ENCODE measurements at regions not wholly inside any gene's neighbourhood (a gene's known extent, or its start where the extent isn't known, plus 50 kb on each side); places are given as distances from the start of the nearest gene placed in this dataset.
"Not testable (repeated sequence)": the region's sequence is repeated elsewhere in the genome, so short reads cannot be mapped to it uniquely, and the experiment has no call there.

DNA sequence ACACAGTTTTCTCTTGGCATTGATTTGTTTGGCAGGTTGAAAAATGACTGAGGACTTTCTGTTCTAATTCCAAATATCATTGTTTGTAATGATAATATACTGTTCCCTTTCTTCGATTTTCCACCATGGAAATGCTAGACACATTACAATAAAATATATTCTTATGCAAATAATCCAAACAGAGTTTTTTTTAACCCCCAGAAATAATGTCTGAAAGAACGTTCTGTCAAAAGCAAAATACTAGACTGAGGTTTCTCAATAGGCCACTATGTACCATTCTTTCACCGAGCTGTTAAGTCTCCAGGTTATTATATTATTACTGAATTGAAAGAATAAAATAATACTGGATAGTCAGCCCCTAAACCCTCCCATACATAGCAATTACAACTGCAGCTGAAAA, 312.5 kb downstream of the ZIC3 start (continued):
- TF ChIP-seq, protein P1, sequence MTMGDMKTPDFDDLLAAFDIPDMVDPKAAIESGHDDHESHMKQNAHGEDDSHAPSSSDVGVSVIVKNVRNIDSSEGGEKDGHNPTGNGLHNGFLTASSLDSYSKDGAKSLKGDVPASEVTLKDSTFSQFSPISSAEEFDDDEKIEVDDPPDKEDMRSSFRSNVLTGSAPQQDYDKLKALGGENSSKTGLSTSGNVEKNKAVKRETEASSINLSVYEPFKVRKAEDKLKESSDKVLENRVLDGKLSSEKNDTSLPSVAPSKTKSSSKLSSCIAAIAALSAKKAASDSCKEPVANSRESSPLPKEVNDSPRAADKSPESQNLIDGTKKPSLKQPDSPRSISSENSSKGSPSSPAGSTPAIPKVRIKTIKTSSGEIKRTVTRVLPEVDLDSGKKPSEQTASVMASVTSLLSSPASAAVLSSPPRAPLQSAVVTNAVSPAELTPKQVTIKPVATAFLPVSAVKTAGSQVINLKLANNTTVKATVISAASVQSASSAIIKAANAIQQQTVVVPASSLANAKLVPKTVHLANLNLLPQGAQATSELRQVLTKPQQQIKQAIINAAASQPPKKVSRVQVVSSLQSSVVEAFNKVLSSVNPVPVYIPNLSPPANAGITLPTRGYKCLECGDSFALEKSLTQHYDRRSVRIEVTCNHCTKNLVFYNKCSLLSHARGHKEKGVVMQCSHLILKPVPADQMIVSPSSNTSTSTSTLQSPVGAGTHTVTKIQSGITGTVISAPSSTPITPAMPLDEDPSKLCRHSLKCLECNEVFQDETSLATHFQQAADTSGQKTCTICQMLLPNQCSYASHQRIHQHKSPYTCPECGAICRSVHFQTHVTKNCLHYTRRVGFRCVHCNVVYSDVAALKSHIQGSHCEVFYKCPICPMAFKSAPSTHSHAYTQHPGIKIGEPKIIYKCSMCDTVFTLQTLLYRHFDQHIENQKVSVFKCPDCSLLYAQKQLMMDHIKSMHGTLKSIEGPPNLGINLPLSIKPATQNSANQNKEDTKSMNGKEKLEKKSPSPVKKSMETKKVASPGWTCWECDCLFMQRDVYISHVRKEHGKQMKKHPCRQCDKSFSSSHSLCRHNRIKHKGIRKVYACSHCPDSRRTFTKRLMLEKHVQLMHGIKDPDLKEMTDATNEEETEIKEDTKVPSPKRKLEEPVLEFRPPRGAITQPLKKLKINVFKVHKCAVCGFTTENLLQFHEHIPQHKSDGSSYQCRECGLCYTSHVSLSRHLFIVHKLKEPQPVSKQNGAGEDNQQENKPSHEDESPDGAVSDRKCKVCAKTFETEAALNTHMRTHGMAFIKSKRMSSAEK (CRISPR knock-in tag; IDR thresholded peaks at IDR 0.05; ENCODE audit: borderline replicate concordance) = no peak

DNA sequence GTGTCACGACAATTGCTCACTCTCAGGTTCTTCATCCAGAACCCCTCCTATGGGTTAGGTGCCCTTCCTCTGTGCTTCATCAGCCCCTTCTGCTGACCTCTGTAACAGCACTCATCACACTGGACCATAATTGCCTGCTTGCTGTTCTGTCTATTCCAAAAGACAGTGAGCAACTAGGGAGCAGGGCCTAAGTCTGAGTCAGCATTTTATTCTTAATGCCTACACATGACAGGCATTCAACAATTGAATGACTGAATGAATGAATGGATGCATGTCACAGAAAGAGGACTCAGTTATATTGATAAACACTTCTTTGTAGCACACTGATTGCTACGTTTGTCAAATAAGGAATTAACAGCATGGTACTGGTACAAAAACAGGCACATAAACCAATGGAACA, 317.0 kb downstream of the ZIC3 start:
- H3K27me3 Mint-ChIP-seq (ENCODE audit: low read depth) = no peaks in the 10 kb centered on the region
- peaks cover 36% of the 10 kb centered on the region for H3K4me1 Mint-ChIP-seq
- no peak overlapping the region for H3K4me3 Mint-ChIP-seq
- H3K27ac Mint-ChIP-seq = no peak overlapping the region
- POLR2A ChIA-PET = no interaction called here
- ATAC-seq = no peak
- H3K9me3 Mint-ChIP-seq = 0 out of 2 replicates have a peak, but pooled peaks cover 5% of the 10 kb centered on the region
- DNase-seq (ENCODE audit: low spot score) = no peak
- CTCF ChIA-PET = no interaction called here
- 0 out of 2 replicates have a peak, but pooled peaks cover 4% of the 10 kb centered on the region for H3K36me3 Mint-ChIP-seq
- TF ChIP-seq, protein P2, sequence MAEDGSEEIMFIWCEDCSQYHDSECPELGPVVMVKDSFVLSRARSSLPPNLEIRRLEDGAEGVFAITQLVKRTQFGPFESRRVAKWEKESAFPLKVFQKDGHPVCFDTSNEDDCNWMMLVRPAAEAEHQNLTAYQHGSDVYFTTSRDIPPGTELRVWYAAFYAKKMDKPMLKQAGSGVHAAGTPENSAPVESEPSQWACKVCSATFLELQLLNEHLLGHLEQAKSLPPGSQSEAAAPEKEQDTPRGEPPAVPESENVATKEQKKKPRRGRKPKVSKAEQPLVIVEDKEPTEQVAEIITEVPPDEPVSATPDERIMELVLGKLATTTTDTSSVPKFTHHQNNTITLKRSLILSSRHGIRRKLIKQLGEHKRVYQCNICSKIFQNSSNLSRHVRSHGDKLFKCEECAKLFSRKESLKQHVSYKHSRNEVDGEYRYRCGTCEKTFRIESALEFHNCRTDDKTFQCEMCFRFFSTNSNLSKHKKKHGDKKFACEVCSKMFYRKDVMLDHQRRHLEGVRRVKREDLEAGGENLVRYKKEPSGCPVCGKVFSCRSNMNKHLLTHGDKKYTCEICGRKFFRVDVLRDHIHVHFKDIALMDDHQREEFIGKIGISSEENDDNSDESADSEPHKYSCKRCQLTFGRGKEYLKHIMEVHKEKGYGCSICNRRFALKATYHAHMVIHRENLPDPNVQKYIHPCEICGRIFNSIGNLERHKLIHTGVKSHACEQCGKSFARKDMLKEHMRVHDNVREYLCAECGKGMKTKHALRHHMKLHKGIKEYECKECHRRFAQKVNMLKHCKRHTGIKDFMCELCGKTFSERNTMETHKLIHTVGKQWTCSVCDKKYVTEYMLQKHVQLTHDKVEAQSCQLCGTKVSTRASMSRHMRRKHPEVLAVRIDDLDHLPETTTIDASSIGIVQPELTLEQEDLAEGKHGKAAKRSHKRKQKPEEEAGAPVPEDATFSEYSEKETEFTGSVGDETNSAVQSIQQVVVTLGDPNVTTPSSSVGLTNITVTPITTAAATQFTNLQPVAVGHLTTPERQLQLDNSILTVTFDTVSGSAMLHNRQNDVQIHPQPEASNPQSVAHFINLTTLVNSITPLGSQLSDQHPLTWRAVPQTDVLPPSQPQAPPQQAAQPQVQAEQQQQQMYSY (CRISPR knock-in tag; IDR thresholded peaks at IDR 0.05) = no peak
- TF ChIP-seq ZNF317 (CRISPR knock-in tag; IDR thresholded peaks at IDR 0.05; ENCODE audit: borderline replicate concordance, low read depth) = no peak
- TF ChIP-seq MYBL2 (CRISPR knock-in tag; IDR thresholded peaks at IDR 0.05) = no peak
- TF ChIP-seq GRHL2 (CRISPR knock-in tag; IDR thresholded peaks at IDR 0.05; ENCODE audit: insufficient replicate concordance, severe bottlenecking) = no peak

DNA sequence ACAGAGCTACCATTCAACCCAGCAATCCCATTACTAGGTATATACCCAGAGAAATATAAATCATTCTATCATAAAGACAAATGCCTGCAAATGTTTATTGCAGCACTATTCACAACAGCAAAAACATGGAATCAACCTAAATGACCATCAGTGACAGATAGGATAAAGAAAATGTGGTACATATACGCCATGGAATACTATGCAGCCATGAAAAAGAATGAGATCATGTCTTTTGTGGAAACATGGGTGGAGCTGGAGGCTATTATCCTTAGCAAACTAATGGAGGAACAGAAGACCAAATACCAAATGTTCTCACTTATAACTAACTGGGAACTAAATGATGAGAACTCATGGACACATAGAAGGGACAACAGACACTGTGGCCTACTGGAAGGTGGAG, 318.9 kb downstream of the ZIC3 start:
- CTCF ChIA-PET; H3K27me3 Mint-ChIP-seq (ENCODE audit: low read depth); H3K36me3 Mint-ChIP-seq; H3K27ac Mint-ChIP-seq; H3K4me3 Mint-ChIP-seq; POLR2A ChIA-PET; DNase-seq (ENCODE audit: low spot score); ATAC-seq; H3K9me3 Mint-ChIP-seq: not testable (repeated sequence)
- peaks cover 28% of the 10 kb centered on the region for H3K4me1 Mint-ChIP-seq

DNA sequence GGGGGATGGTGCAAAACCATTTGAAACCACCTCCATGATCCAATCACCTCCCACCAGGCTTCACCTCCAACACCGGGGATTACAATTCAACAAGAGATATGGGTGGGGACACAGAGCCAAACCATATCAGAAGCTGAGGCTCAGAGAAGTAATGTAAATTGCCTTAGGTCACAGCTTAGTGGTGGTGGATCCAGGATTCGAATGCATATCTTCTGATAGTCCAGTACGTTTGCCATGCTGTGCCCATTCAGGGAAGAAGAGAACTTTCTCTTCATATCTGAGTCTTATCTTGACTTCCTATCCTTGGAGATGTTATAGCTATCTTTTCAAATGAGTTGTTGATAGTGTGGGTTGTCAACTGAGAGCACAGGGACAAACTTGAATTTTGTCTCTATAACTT, 325.5 kb downstream of the ZIC3 start:
- ChIA-PET CTCF (no interaction called here), POLR2A (no interaction called here)
- ATAC-seq (no peak), DNase-seq (ENCODE audit: low spot score) (no peak)
- H3K27ac Mint-ChIP-seq = no peak overlapping the region
- H3K4me1 Mint-ChIP-seq = peaks cover 28% of the 10 kb centered on the region
- H3K36me3 Mint-ChIP-seq = no peaks in the 10 kb centered on the region; the same call in 1 of the 2 replicates
- no peak overlapping the region for H3K4me3 Mint-ChIP-seq
- H3K27me3 Mint-ChIP-seq (ENCODE audit: low read depth) = no peaks in the 10 kb centered on the region; the same call in 1 of the 2 replicates
- H3K9me3 Mint-ChIP-seq = peaks cover 18% of the 10 kb centered on the region
- TF ChIP-seq, protein P3, sequence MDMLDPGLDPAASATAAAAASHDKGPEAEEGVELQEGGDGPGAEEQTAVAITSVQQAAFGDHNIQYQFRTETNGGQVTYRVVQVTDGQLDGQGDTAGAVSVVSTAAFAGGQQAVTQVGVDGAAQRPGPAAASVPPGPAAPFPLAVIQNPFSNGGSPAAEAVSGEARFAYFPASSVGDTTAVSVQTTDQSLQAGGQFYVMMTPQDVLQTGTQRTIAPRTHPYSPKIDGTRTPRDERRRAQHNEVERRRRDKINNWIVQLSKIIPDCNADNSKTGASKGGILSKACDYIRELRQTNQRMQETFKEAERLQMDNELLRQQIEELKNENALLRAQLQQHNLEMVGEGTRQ (CRISPR knock-in tag; IDR thresholded peaks at IDR 0.05) = no peak
- TF ChIP-seq NR3C1 (CRISPR knock-in tag; conservative IDR thresholded peaks at IDR 0.05; ENCODE audit: low read depth) (no peak), GRHL2 (CRISPR knock-in tag; IDR thresholded peaks at IDR 0.05; ENCODE audit: insufficient replicate concordance, severe bottlenecking) (no peak), EMX1 (CRISPR knock-in tag; IDR thresholded peaks at IDR 0.05) (no peak), JAZF1 (CRISPR knock-in tag; IDR thresholded peaks at IDR 0.05) (no peak), ZNF416 (CRISPR knock-in tag; IDR thresholded peaks at IDR 0.05) (no peak), ATF1 (CRISPR knock-in tag; IDR thresholded peaks at IDR 0.05) (no peak), PRRX2 (CRISPR knock-in tag; IDR thresholded peaks at IDR 0.05) (no peak)
- TF ChIP-seq, protein P4, sequence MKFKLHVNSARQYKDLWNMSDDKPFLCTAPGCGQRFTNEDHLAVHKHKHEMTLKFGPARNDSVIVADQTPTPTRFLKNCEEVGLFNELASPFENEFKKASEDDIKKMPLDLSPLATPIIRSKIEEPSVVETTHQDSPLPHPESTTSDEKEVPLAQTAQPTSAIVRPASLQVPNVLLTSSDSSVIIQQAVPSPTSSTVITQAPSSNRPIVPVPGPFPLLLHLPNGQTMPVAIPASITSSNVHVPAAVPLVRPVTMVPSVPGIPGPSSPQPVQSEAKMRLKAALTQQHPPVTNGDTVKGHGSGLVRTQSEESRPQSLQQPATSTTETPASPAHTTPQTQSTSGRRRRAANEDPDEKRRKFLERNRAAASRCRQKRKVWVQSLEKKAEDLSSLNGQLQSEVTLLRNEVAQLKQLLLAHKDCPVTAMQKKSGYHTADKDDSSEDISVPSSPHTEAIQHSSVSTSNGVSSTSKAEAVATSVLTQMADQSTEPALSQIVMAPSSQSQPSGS (CRISPR knock-in tag; IDR thresholded peaks at IDR 0.05; ENCODE audit: borderline replicate concordance, low read depth) = no peak
- TF ChIP-seq, protein P5, sequence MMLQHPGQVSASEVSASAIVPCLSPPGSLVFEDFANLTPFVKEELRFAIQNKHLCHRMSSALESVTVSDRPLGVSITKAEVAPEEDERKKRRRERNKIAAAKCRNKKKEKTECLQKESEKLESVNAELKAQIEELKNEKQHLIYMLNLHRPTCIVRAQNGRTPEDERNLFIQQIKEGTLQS (CRISPR knock-in tag; conservative IDR thresholded peaks at IDR 0.05) = no peak
- TF ChIP-seq, protein P6, sequence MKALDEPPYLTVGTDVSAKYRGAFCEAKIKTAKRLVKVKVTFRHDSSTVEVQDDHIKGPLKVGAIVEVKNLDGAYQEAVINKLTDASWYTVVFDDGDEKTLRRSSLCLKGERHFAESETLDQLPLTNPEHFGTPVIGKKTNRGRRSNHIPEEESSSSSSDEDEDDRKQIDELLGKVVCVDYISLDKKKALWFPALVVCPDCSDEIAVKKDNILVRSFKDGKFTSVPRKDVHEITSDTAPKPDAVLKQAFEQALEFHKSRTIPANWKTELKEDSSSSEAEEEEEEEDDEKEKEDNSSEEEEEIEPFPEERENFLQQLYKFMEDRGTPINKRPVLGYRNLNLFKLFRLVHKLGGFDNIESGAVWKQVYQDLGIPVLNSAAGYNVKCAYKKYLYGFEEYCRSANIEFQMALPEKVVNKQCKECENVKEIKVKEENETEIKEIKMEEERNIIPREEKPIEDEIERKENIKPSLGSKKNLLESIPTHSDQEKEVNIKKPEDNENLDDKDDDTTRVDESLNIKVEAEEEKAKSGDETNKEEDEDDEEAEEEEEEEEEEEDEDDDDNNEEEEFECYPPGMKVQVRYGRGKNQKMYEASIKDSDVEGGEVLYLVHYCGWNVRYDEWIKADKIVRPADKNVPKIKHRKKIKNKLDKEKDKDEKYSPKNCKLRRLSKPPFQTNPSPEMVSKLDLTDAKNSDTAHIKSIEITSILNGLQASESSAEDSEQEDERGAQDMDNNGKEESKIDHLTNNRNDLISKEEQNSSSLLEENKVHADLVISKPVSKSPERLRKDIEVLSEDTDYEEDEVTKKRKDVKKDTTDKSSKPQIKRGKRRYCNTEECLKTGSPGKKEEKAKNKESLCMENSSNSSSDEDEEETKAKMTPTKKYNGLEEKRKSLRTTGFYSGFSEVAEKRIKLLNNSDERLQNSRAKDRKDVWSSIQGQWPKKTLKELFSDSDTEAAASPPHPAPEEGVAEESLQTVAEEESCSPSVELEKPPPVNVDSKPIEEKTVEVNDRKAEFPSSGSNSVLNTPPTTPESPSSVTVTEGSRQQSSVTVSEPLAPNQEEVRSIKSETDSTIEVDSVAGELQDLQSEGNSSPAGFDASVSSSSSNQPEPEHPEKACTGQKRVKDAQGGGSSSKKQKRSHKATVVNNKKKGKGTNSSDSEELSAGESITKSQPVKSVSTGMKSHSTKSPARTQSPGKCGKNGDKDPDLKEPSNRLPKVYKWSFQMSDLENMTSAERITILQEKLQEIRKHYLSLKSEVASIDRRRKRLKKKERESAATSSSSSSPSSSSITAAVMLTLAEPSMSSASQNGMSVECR (CRISPR knock-in tag; IDR thresholded peaks at IDR 0.05; ENCODE audit: borderline replicate concordance) = no peak
